ENCODE measurements at regions not wholly inside any gene's neighbourhood (a gene's known extent, or its start where the extent isn't known, plus 50 kb on each side); places are given as distances from the start of the nearest gene placed in this dataset.

DNA sequence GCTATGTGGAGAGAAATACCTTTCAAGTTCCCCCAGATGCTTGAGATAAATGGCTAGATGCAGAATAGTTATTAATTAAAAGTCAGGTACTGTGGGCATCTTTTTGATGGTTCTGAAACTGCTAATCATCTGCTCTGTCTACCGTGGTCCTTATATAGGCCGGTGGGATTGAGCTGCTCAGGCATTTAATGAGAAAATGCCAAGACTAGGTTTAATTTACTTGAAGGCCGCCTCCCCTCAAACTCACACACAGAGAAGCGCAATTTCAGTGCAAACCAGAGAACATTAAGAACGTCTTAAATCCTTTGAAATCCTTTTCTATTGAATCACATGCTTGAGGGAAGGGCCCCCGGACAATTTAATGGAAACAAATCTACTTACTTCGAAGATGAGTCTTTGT lies 136.4 kb upstream of the CRBN start:
- TF ChIP-seq TAF1 (IDR thresholded peaks at IDR 0.05; ENCODE audit: low read depth, low read length) (no peak), PAX5 (IDR thresholded peaks at IDR 0.05; ENCODE audit: insufficient read depth, low read length, severe bottlenecking) (no peak), POLR2A (IDR thresholded peaks at IDR 0.05; ENCODE audit: low read depth, low read length) (no peak), POLR2AphosphoS5 (IDR thresholded peaks at IDR 0.05; ENCODE audit: low read depth, low read length) (no peak), POU2F2 (IDR thresholded peaks at IDR 0.05; ENCODE audit: low read depth, low read length) (no peak)
- FAIRE-seq: no peak
- DNase-seq (ENCODE audit: insufficient read length, low spot score): no peak

DNA sequence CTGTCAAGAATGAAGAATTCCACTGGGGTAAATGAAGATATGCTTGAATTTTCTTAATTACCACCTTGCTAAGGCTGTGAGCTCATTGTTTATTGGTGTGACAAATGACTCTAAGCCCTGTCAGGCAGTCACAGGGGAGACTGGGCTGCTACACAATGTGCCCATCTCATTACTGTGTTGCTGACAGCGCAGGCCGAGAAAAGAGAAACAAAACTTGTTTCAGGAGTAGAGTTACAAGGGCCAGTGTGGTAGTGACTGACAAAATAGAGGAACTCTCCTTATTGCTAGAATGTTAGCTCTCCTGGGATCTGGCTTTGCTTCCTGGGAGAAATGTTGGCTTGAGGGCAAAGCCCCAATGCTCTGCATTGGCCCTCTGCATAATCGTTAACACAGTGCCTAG lies 130.4 kb upstream of the CRBN start:
- DNase-seq (ENCODE audit: insufficient read length, low spot score) (no peak), FAIRE-seq (no peak)
- TF ChIP-seq POU2F2 (IDR thresholded peaks at IDR 0.05; ENCODE audit: low read depth, low read length) (no peak), PAX5 (IDR thresholded peaks at IDR 0.05; ENCODE audit: insufficient read depth, low read length, severe bottlenecking) (no peak)

DNA sequence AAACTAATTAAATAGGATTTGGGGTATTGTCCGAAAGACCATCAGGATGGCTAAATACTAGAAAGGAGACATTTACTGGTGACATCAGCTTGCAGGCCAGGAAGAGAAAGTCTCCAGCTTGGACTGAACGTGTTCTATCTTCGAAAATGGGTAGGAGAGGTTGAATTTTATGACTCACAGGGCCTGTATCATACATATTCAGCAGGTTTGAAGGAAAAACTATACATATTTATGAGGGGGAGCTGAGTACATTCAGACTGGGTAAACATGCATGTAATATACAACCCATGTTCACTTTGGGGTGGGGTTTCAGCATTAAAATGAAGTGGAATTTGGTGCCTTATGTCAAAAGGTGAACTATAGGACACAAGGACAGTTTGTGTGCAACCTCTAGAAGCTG lies 129.3 kb upstream of the CRBN start:
- no peak for DNase-seq (ENCODE audit: insufficient read length, low spot score)
- no peak for TF ChIP-seq POLR2AphosphoS5 (IDR thresholded peaks at IDR 0.05; ENCODE audit: low read depth, low read length)
- no peak for TF ChIP-seq POU2F2 (IDR thresholded peaks at IDR 0.05; ENCODE audit: low read depth, low read length)
- TF ChIP-seq POLR2A (IDR thresholded peaks at IDR 0.05; ENCODE audit: low read depth, low read length): no peak
- no peak for TF ChIP-seq PAX5 (IDR thresholded peaks at IDR 0.05; ENCODE audit: insufficient read depth, low read length, severe bottlenecking)
- TF ChIP-seq TAF1 (IDR thresholded peaks at IDR 0.05; ENCODE audit: low read depth, low read length): no peak
- no peak for TF ChIP-seq SPI1 (IDR thresholded peaks at IDR 0.05; ENCODE audit: low read depth, low read length)
- FAIRE-seq: no peak

DNA sequence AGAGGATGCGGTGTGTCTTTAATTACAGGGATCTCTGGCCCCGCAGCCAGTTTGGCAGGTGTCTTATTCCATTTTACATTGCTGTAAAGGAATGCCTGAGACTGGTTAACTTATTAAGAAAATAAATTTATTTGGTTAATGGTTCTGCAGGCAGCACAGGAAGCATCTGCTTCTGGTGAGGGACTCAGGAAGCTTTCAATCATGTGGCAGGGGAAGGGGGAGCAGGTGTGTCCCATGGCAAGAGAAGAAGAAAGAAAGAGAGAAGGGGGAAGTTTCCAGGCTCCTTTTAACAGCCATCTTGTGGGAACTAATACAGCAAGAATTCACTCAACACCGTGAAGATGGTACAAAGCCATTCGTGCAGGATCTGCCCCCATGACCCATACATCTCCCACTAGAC lies 128.0 kb upstream of the CRBN start:
- FAIRE-seq (no peak), DNase-seq (ENCODE audit: insufficient read length, low spot score) (no peak)
- TF ChIP-seq POU2F2 (IDR thresholded peaks at IDR 0.05; ENCODE audit: low read depth, low read length) (no peak), POLR2A (IDR thresholded peaks at IDR 0.05; ENCODE audit: low read depth, low read length) (no peak), SPI1 (IDR thresholded peaks at IDR 0.05; ENCODE audit: low read depth, low read length) (no peak), PAX5 (IDR thresholded peaks at IDR 0.05; ENCODE audit: insufficient read depth, low read length, severe bottlenecking) (no peak), POLR2AphosphoS5 (IDR thresholded peaks at IDR 0.05; ENCODE audit: low read depth, low read length) (no peak), TAF1 (IDR thresholded peaks at IDR 0.05; ENCODE audit: low read depth, low read length) (no peak)

DNA sequence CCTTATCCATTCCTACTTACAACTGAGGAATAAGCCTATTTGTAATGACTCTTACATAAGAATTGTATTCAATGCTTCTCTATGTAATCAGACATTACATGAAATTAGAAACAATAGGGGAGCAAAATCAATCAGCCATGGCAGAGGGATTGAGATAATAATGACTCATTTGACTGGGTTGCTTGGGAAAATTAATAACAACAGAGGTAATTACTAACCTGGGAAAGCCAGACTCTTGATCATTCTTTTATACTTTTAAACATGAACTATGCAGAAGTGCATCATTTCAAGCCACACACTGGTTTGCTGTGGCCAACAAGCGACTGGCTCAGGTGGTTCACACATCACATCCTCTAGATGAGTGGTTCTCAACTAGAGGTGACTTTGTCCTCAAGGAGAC lies 126.3 kb upstream of the CRBN start:
- TF ChIP-seq POU2F2 (IDR thresholded peaks at IDR 0.05; ENCODE audit: low read depth, low read length) (no peak), PAX5 (IDR thresholded peaks at IDR 0.05; ENCODE audit: insufficient read depth, low read length, severe bottlenecking) (no peak), TAF1 (IDR thresholded peaks at IDR 0.05; ENCODE audit: low read depth, low read length) (no peak), SPI1 (IDR thresholded peaks at IDR 0.05; ENCODE audit: low read depth, low read length) (no peak), POLR2AphosphoS5 (IDR thresholded peaks at IDR 0.05; ENCODE audit: low read depth, low read length) (no peak), POLR2A (IDR thresholded peaks at IDR 0.05; ENCODE audit: low read depth, low read length) (no peak)
- FAIRE-seq: no peak
- no peak for DNase-seq (ENCODE audit: insufficient read length, low spot score)

DNA sequence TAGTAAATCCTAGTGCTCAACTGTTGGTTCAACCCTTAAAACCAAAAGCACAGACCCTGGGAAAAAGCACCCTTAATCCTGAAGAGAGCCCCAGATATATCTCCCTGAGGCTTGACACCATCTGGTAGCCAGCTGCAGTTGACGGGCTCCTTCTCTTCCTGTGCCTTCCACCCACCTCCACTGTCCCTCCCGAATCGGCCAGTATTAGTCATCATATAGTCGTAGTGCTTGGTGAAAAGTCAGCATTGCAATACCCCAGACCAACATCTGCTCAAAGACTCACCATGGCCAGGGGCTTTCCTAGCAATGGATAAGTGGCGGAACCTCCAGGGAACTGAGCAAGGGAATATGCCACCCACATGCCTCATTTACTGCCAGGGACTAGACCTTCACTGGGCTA lies 125.6 kb upstream of the CRBN start:
- DNase-seq (ENCODE audit: insufficient read length, low spot score) (no peak), FAIRE-seq (no peak)
- TF ChIP-seq POU2F2 (IDR thresholded peaks at IDR 0.05; ENCODE audit: low read depth, low read length) (no peak), PAX5 (IDR thresholded peaks at IDR 0.05; ENCODE audit: insufficient read depth, low read length, severe bottlenecking) (no peak), TAF1 (IDR thresholded peaks at IDR 0.05; ENCODE audit: low read depth, low read length) (no peak), SPI1 (IDR thresholded peaks at IDR 0.05; ENCODE audit: low read depth, low read length) (no peak), POLR2AphosphoS5 (IDR thresholded peaks at IDR 0.05; ENCODE audit: low read depth, low read length) (no peak), POLR2A (IDR thresholded peaks at IDR 0.05; ENCODE audit: low read depth, low read length) (no peak)

DNA sequence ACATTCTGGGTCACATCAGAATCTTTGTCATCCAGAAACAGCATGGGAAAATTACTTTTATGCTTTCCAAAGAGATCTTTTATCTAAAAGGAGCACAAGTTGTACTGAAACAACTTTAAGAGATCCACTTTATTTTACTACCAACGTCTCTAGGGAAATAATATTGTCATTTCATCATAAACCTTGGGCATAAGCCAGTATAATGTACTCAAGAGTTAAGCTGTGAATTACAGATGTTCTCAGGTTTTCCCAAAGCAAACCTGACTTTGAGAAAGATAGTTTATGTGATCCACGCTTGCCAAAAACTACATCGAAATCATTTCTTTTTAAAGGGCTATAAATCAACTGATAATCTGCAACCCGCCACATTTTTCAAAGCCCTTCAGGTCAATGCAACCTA lies 124.1 kb upstream of the CRBN start:
- FAIRE-seq: no peak

DNA sequence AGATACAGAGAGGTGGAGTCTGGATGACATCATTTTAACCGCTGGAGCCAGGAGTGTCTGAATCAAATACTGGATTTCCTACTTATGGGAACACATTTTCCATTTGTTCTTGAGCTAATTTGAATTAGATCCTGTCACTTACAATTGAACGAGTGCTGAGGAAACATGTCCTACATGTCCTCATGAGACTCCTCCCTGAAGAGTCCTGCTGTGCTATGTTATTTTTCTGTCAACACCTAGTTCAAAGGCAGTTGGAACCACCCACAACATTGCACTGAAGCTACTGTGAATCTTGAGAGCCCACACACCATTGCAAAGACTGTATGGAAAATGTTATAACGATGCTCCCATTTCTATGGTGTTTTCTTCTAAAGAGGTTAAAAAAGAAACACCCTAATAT lies 123.5 kb upstream of the CRBN start:
- FAIRE-seq: no peak
- no peak for DNase-seq (ENCODE audit: insufficient read length, low spot score)
- TF ChIP-seq POLR2AphosphoS5 (IDR thresholded peaks at IDR 0.05; ENCODE audit: low read depth, low read length) (no peak), TAF1 (IDR thresholded peaks at IDR 0.05; ENCODE audit: low read depth, low read length) (no peak), POU2F2 (IDR thresholded peaks at IDR 0.05; ENCODE audit: low read depth, low read length) (no peak), POLR2A (IDR thresholded peaks at IDR 0.05; ENCODE audit: low read depth, low read length) (no peak), PAX5 (IDR thresholded peaks at IDR 0.05; ENCODE audit: insufficient read depth, low read length, severe bottlenecking) (no peak), SPI1 (IDR thresholded peaks at IDR 0.05; ENCODE audit: low read depth, low read length) (no peak)

More for the DNA sequence above, 124.1 kb upstream of the CRBN start:
- TF ChIP-seq POLR2AphosphoS5 (IDR thresholded peaks at IDR 0.05; ENCODE audit: low read depth, low read length): no peak
- TF ChIP-seq POU2F2 (IDR thresholded peaks at IDR 0.05; ENCODE audit: low read depth, low read length): no peak
- no peak for TF ChIP-seq PAX5 (IDR thresholded peaks at IDR 0.05; ENCODE audit: insufficient read depth, low read length, severe bottlenecking)
- TF ChIP-seq TAF1 (IDR thresholded peaks at IDR 0.05; ENCODE audit: low read depth, low read length): no peak
- TF ChIP-seq SPI1 (IDR thresholded peaks at IDR 0.05; ENCODE audit: low read depth, low read length): no peak
- TF ChIP-seq POLR2A (IDR thresholded peaks at IDR 0.05; ENCODE audit: low read depth, low read length): no peak
- no peak for DNase-seq (ENCODE audit: insufficient read length, low spot score)

DNA sequence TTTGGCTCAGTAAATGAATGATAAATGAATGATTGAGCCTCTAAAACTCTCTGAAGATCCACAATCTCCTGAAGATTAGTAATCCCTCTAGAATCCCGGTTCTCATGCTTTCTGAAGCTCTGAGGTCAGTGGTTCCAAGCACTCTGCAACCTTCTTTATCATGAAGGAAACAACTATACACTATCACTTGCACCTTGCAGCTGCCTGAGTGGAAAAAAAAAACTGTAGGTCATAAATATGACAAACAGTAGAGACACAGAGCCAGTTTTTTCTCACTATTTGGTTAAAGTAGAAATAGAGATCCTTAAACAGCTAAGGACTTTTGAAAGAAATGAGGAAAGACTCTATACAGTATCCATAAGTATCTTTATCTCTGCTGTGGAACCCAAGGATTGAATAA lies 122.0 kb upstream of the CRBN start:
- TF ChIP-seq SPI1 (IDR thresholded peaks at IDR 0.05; ENCODE audit: low read depth, low read length): no peak
- TF ChIP-seq POU2F2 (IDR thresholded peaks at IDR 0.05; ENCODE audit: low read depth, low read length): no peak
- TF ChIP-seq TAF1 (IDR thresholded peaks at IDR 0.05; ENCODE audit: low read depth, low read length): no peak
- TF ChIP-seq POLR2AphosphoS5 (IDR thresholded peaks at IDR 0.05; ENCODE audit: low read depth, low read length): no peak
- TF ChIP-seq PAX5 (IDR thresholded peaks at IDR 0.05; ENCODE audit: insufficient read depth, low read length, severe bottlenecking): no peak
- TF ChIP-seq POLR2A (IDR thresholded peaks at IDR 0.05; ENCODE audit: low read depth, low read length): no peak
- FAIRE-seq (no peak), DNase-seq (ENCODE audit: insufficient read length, low spot score) (no peak)

DNA sequence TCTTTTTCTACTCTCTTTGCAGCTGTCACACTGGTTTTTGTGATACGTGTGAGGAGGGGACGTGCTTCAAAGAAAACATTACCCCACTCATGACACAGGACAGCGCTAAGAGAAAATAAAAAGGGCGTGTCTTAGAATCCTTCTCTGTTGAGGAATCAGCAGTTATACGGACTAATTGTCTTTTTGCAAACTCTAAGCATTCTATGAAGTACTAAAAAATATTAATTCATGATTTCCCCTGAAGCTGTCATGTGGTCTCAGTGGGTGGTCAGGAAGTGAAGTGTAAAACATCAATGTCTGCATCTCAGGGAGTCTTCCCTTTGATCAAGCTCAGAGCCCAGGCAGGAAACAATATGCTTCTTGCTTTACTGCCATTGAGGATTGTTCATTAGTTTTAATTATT lies 117.5 kb upstream of the CRBN start:
- DNase-seq (ENCODE audit: insufficient read length, low spot score) (no peak), FAIRE-seq (no peak)

More for the DNA sequence above, 117.5 kb upstream of the CRBN start:
- TF ChIP-seq POLR2AphosphoS5 (IDR thresholded peaks at IDR 0.05; ENCODE audit: low read depth, low read length) (no peak), TAF1 (IDR thresholded peaks at IDR 0.05; ENCODE audit: low read depth, low read length) (no peak), SPI1 (IDR thresholded peaks at IDR 0.05; ENCODE audit: low read depth, low read length) (no peak), POU2F2 (IDR thresholded peaks at IDR 0.05; ENCODE audit: low read depth, low read length) (no peak), POLR2A (IDR thresholded peaks at IDR 0.05; ENCODE audit: low read depth, low read length) (no peak), PAX5 (IDR thresholded peaks at IDR 0.05; ENCODE audit: insufficient read depth, low read length, severe bottlenecking) (no peak)
